ENCODE measurements at regions not wholly inside any gene's neighbourhood (a gene's known extent, or its start where the extent isn't known, plus 50 kb on each side); places are given as distances from the start of the nearest gene placed in this dataset.

DNA sequence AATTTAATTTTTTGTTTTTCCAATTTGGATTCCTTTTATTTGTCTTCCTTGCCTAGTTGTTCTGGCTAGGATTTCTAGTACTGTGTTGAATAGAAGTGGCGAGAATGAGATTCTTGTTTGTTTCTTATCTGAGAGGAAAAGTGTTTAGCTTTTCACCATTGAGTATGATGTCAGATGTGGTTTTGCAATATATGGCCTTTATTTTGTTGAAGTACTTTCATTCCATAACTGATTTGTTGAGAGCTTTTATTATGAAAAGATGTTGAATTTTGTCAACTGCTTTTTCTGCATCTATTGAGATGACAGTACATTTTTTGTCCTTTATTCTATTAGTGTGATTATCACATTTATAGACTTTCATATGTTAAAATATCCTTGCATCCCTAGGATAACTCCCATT is 462.0 kb downstream of the CCDC91 start:
- WGBS, 2 donors, result 96 to 98% methylated on average over 1 of the region's 1 CpG
- no peak for ATAC-seq
- no peak overlapping the region for H3K27ac ChIP-seq
- H3K36me3 ChIP-seq (replicated peaks in 1 of 2; ENCODE audit: insufficient read depth in 1 of 2, low read depth in 2 of 2), result no peaks in the 10 kb centered on the region
- no peaks in the 10 kb centered on the region for H3K27me3 ChIP-seq
- no peak overlapping the region for H3K4me3 ChIP-seq
- intact Hi-C loops (cut with DNase I), result no loop called here
- TF ChIP-seq POLR2A (IDR thresholded peaks at IDR 0.05), result no peak
- TF ChIP-seq, protein P1, sequence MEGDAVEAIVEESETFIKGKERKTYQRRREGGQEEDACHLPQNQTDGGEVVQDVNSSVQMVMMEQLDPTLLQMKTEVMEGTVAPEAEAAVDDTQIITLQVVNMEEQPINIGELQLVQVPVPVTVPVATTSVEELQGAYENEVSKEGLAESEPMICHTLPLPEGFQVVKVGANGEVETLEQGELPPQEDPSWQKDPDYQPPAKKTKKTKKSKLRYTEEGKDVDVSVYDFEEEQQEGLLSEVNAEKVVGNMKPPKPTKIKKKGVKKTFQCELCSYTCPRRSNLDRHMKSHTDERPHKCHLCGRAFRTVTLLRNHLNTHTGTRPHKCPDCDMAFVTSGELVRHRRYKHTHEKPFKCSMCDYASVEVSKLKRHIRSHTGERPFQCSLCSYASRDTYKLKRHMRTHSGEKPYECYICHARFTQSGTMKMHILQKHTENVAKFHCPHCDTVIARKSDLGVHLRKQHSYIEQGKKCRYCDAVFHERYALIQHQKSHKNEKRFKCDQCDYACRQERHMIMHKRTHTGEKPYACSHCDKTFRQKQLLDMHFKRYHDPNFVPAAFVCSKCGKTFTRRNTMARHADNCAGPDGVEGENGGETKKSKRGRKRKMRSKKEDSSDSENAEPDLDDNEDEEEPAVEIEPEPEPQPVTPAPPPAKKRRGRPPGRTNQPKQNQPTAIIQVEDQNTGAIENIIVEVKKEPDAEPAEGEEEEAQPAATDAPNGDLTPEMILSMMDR (IDR thresholded peaks at IDR 0.05), result no peak
- no peaks in the 10 kb centered on the region for H3K4me1 ChIP-seq
- no peaks in the 10 kb centered on the region for H3K9me3 ChIP-seq
- no peak for DNase-seq

DNA sequence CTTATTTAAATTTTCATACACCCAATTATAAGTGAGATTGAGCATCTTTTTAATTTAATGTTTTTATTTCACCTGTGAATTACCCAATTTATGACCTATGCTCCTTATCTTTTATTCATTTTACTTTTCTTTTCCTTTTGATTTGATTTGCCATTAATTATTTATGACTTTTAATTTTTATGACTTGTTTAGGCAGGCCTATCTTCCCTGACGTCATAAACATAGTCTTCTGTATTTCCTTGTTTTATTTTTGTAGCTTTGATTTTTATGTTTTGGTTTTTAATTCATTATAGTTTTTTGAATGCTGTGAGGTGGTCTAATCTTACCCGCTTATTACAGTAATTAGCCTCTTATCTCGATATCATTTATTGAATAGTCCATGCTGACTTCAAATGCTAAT is 467.1 kb upstream of the FAR2 start:
- WGBS, 2 donors, result 84 to 91% methylated on average over 3 of the region's 3 CpGs
- no peaks in the 10 kb centered on the region for H3K9me3 ChIP-seq
- no peak overlapping the region for H3K27ac ChIP-seq
- DNase-seq (no peak), ATAC-seq (no peak)
- TF ChIP-seq, protein P1 (IDR thresholded peaks at IDR 0.05), result no peak
- no peak for TF ChIP-seq POLR2A (IDR thresholded peaks at IDR 0.05)
- intact Hi-C loops (cut with DNase I), result no loop called here
- no peaks in the 10 kb centered on the region for H3K4me1 ChIP-seq
- no peaks in the 10 kb centered on the region for H3K27me3 ChIP-seq
- no peak overlapping the region for H3K4me3 ChIP-seq
- no peaks in the 10 kb centered on the region for H3K36me3 ChIP-seq (replicated peaks in 1 of 2; ENCODE audit: insufficient read depth in 1 of 2, low read depth in 2 of 2)

DNA sequence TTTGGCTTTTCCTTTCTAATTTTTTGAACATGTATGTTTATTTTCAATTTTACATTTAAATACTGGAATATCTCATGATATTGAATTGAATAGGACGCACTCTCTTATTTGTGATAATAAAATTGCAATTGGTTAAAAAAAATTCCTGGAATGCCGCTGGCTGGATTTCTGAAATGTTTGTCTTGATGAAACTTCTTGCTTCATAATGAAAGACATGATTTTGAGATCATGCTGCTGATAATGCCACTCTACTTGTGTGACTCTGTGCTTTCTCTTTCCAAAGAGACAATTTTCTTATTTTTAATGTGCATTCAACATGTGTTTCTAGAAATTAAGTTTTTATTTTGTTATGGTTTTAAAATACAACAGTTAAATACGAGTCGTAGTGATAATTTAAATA is 465.7 kb upstream of the FAR2 start:
- intact Hi-C loops (cut with DNase I), result no loop called here
- Histone ChIP-seq H3K36me3 (replicated peaks in 1 of 2; ENCODE audit: insufficient read depth in 1 of 2, low read depth in 2 of 2) (no peaks in the 10 kb centered on the region), H3K27me3 (no peaks in the 10 kb centered on the region), H3K27ac (no peak overlapping the region), H3K4me3 (no peak overlapping the region), H3K4me1 (no peaks in the 10 kb centered on the region), H3K9me3 (no peaks in the 10 kb centered on the region)
- no peak for DNase-seq
- 84 to 89% methylated on average over 4 of the region's 4 CpGs for WGBS, 2 donors
- no peak for ATAC-seq
- TF ChIP-seq, protein P1 (IDR thresholded peaks at IDR 0.05), result no peak
- TF ChIP-seq POLR2A (IDR thresholded peaks at IDR 0.05), result no peak

DNA sequence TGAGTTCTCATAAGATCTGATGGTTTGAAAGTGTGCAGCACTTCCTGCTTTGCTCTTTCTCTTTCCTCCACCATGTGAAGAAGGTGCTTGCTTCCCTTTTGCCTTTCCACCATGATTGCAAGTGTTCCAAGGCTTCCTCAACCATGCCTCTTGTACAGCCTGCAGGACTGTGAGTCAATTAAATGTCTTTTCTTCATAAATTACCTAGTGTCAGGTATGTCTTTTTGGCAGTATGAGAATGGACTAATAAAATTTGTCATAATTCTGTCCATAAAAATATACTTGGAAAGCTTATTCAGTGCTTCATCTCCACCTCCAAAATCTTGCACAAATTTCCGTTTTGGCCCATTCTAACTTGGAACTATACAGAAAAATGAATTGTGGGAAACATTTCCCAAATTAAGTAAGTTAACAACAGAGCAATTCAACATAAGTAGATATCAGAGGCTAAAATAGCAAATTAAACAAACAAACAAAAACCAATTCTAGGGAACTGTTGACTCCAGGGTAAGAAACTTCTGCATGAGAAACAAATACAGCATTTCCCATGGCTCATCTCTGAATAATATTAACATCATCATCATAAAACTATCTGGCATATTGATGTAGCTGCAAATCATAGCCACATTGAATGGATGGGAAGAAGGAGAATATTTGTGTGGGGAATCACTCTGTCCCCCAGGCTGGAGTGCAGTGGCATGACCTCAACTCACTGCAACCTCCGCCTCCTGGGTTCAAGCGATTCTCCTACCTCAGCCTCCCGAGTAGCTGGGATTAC is 459.5 kb upstream of the FAR2 start:
- intact Hi-C loops (cut with DNase I), result no loop called here
- 77 to 80% methylated on average over 4 of the region's 4 CpGs for WGBS, 2 donors
- no peak overlapping the region for H3K27ac ChIP-seq
- DNase-seq, result no peak
- no peaks in the 10 kb centered on the region for H3K4me1 ChIP-seq
- TF ChIP-seq, protein P1 (IDR thresholded peaks at IDR 0.05), result no peak
- TF ChIP-seq POLR2A (IDR thresholded peaks at IDR 0.05), result no peak
- H3K36me3 ChIP-seq (replicated peaks in 1 of 2; ENCODE audit: insufficient read depth in 1 of 2, low read depth in 2 of 2), result no peaks in the 10 kb centered on the region
- H3K4me3 ChIP-seq, result no peak overlapping the region
- H3K27me3 ChIP-seq, result no peaks in the 10 kb centered on the region
- ATAC-seq, result no peak
- no peaks in the 10 kb centered on the region for H3K9me3 ChIP-seq
